ENCODE measurements at regions not wholly inside any gene's neighbourhood (a gene's known extent, or its start where the extent isn't known, plus 50 kb on each side); places are given as distances from the start of the nearest gene placed in this dataset.

DNA sequence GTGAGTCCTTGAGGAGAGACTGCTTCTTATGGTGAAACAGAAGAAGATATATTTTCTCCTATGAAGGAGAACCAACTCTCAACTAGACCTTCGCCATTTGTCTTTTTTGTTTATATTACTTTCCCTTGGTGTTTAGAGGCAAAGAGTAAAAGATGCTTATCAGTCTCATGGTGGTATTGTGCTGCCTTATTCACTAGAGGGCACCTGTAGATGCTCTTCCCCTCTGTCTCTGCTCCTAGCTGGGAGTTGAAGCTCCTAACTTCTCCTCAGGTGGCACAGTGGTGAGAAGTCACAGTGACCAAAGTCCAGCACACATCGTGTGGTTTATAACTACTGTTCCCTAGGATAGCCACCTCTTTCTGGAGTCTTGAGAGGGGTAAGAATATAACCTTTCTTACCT lies 1359.6 kb downstream of the PLA2G4A start:
- no peak for DNase-seq (ENCODE audit: low spot score)

DNA sequence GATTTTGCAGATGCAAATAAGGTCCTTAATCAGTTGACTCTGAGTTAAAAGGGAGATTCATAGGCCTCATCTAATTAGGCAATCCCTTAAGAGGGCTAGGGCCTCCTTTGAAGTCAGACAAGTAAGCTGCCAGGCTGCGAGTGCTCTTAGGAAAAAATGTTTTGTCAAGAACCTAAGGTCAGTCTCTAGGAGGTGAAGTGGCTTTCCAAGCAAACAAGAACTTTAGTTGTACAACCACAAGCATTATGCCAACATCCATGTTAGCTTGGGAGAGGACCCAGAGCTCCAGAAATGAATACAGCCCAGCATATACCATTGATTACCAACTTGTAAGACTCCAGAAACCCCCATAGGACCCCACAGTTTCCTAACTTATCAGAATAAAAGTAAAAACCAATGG lies 1366.2 kb downstream of the PLA2G4A start:
- DNase-seq (ENCODE audit: low spot score), result no peak

GRCh38 chr1:188218289-188218688 lies 1389.5 kb downstream of the PLA2G4A start:
- DNase-seq (ENCODE audit: low spot score), result no peak

DNA sequence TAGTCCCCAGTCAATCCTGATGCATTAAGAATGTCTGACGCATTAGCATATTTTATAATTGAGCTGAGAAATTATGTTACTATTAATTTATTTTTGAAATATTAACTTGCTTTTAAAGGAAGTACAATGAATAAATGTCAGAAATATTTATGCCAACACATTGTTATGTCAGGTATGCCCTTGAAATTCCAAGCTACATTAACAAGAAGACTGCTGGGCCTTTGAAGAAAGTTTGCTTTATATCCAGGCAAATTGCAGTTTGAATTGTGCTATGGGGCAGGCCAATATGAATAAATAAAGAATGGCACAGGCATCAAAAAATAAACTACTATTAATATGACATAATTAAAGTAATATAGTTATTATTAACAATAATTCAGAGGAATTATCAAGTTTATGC lies 1391.3 kb downstream of the PLA2G4A start:
- no peak for DNase-seq (ENCODE audit: low spot score)

- DNase-seq (ENCODE audit: low spot score), result no peak
Measured at GRCh38 chr1:188224263-188224662, 1395.5 kb downstream of the PLA2G4A start.

GRCh38 chr1:188225975-188226374 lies 1397.2 kb downstream of the PLA2G4A start:
- DNase-seq (ENCODE audit: low spot score), result no peak

DNA sequence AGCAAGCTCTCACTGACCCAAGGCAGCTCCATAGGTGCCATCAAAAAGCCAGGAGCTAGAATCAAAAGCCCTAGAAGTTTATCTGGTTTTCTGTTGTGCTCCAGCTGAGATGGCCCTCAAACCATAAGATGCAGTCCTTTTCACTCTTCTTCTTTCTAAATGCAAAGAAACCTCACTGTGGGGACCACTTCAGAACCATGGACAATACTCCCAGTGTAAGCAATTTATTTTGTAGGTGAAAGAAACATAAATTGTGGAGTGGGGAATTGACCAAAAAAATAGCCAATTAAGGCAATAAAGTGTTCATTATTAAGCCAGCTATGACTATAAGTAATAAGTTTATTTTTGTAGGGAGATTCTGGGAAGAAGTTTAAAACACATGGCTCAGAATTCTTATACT lies 1399.9 kb downstream of the PLA2G4A start:
- no peak for DNase-seq (ENCODE audit: low spot score)

DNA sequence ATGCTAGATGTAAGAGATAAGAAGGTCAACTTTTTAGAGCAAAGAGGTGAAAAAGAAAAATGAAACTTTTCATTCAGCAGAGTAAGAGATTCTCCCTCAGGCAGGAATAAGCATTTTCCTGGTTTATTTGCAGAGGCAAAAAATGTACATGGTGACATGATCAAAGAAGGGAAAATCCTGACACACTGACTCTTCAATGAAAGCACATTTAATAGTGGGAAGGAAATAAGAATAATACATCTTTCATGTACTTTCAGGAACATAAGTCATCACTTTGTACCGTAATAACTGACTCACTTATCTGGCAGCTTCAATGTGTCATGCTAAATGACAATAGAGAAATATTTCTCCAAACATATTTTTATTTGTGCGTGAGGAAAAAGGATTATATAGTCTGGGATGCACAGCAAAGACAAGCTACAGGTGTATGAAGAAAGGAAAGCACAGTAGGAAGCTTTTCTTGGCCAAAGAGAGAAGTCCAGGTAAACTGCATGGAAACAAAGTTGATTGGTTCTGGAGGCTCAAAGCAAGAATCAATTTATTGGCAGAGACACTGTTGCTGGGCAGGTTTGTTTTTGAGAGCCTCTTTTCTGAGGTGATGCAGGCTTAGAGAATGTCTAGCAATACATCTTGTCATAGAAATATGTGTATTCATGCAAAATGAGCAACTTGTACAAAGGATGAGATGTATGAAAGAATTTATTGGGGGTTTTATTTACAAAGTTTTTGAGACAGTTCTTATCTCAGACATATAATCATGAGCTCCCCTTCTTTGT lies 1409.0 kb downstream of the PLA2G4A start:
- no peak for DNase-seq (ENCODE audit: low spot score)

DNA sequence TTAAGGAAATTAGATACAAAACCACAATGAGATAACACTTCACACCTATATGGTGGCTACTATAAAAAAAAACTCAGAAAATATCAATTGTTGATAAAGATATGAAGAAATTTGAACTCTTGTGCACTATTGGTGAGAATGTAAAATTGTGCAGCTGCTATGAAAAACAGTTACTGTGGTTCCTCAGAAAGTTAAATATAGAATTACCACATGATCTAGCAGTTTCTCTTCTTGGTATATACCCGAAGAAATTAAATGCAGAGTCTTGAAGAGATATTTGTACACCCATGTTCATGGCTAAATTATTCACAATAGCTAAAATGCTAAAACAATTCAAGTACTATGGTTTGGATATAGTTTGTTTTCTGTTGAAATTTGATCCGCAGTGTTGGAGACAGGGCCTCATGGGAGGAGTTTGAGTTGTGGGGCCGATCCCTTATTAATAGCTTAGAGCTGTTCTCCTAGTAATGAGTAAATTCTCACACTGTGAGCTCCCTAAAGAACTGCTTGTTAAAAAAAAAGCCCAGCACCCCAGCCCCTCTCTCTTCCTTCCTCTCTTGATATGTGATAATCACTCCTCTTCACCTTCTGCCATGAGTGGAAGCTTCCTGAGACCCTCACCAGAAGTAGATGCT lies 1412.1 kb downstream of the PLA2G4A start:
- no peak for DNase-seq (ENCODE audit: low spot score)

DNA sequence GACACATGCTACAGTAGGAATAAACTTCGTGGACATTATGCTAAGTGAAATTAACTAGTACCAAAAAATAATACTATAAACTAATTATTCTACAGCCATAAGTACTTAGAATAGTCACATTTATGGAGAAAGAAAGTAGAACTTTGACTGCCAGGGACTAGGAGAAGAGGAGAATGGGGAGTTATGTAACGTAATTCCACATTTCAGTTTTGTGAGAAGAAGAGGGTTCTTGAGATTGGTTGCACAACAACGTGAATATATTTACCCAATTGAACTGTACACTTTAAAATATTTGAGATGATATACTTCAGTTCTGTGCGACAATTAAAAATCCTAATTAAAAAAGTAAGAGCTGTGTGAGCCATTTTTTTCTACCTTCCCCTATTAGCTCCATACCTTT lies 1412.9 kb downstream of the PLA2G4A start:
- DNase-seq (ENCODE audit: low spot score), result no peak

GRCh38 chr1:188243456-188243855 lies 1414.7 kb downstream of the PLA2G4A start:
- DNase-seq (ENCODE audit: low spot score), result no peak

GRCh38 chr1:188244681-188245080 lies 1415.9 kb downstream of the PLA2G4A start:
- DNase-seq (ENCODE audit: low spot score), result no peak

- no peak for DNase-seq (ENCODE audit: low spot score)
Measured at GRCh38 chr1:188247255-188247654, 1418.5 kb downstream of the PLA2G4A start.

DNA sequence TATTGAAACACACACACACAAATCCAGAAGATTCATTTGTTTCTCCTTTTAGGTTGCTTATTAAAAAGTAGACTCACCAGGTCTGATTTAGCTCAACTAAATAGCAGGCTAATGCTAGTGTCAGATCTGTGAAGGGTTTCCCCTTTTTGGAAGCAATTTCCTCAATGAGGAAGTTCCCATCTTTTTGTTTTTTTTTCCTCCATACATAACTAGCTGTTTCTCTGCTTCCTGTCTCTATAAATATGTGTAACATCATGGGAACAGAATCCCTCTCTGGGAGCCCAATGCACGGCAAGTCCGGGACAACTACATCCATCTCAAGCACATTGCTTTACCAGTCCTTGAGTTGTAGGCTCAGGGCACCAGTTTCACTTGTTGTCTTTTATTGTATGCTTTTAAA lies 1421.1 kb downstream of the PLA2G4A start:
- DNase-seq (ENCODE audit: low spot score), result no peak

GRCh38 chr1:188251036-188251435 lies 1422.3 kb downstream of the PLA2G4A start:
- DNase-seq (ENCODE audit: low spot score), result no peak

DNA sequence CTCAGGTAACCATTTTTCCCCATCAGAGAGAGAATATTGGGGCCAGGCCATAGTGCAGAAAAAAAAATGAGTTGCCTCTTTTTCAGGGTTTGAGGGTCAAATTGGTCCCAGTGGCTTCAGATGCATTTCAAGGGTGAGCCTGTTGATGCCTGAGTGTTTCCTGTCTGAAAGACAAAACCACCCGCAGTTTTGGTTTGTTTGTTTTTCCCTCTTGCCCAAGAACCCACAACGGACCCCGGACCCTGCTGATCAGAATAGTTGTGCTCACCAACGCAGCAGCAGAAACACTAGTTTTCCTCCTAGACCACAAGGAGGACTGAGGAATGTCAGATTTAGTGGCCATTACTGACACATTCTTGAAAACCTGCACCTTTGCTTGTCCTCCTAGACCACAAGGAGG lies 1433.1 kb downstream of the PLA2G4A start:
- DNase-seq (ENCODE audit: low spot score), result no peak

DNA sequence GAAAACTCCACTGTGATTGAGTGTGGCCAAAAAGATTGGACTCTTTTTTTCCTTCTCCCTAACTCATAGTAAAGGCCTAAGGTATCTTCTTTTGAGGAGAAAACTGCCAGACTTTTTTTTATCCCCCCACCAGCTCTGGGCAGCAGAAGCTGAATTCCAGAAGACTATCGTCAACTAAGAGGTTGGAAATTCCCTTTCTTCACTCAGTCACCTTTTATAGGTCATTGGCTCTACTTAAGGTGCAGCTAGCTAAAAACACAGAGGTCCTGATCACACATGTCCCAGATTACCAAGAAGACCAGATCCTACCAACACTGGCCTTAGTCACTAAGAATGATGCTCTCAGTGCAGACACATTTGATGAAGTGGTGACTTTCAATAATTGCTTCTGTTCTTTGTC lies 1441.2 kb downstream of the PLA2G4A start:
- no peak for DNase-seq (ENCODE audit: low spot score)

DNA sequence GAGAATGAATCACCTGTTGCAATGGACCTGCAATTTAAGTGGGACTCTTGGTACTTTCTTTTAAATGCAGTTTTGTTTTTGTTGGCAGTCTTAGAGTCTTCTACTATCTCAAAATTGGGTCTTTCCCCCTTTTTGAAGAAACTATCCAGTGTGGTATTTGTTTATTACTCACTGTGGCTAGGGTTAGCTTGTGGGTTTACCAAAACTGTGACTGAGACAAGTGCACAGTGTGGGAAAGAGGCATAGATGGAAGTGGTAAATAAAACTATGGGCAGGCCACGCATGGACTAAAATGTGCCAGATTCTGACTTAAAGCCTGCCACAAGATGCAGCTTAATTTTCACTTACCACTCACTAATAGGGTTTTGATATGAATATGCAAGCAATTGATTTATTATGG lies 1441.7 kb downstream of the PLA2G4A start:
- DNase-seq (ENCODE audit: low spot score), result no peak

- DNase-seq (ENCODE audit: low spot score), result no peak
Measured at GRCh38 chr1:188277771-188278170, 1449.0 kb downstream of the PLA2G4A start.

DNA sequence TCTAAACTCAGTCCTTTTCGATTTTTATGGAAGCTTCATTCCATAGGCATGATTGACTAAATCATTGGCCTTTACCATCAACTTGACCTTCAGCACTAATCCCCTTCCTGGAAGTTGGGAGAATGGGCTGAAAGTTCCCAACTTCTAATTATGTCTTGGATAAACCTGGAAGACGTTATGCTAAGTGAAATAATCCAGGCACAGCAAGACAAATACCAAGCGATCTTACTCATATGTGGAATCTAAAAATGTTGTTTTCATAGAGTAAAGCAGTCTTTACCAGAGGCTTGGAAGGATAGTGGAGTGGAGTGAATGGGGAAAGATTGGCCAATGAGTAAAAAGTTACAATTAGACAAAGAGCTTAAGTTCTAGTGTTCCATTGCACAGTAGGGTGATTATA lies 1453.2 kb downstream of the PLA2G4A start:
- DNase-seq (ENCODE audit: low spot score), result no peak

DNA sequence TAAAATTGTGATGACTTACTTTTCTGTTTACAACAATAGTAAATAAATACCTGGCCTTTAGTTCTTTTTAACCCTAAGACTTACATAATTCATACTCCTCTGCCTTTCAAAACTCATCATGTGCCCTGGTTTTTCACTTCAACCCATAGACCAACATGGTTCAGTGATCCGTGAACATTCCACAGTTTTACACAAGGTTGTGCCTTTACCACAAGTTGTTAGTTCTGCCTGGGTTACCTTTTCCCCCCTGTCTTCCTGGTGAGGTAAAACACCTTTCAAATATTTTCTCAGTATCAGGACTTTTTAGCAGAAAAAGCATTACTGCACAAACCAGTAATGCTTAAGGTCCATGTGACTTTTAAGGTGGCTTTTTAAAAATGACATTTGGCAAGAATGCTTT lies 1466.4 kb downstream of the PLA2G4A start:
- DNase-seq (ENCODE audit: low spot score), result no peak

GRCh38 chr1:188302746-188303145 lies 1474.0 kb downstream of the PLA2G4A start:
- no peak for DNase-seq (ENCODE audit: low spot score)

GRCh38 chr1:188314557-188315137 lies 1485.9 kb downstream of the PLA2G4A start:
- DNase-seq (ENCODE audit: low spot score), result no peak

GRCh38 chr1:188317894-188318293 lies 1489.1 kb downstream of the PLA2G4A start:
- DNase-seq (ENCODE audit: low spot score), result no peak

All from D341Med (cell line).